GM12878 (cell line): ENCODE measurements at regions not wholly inside any gene's neighbourhood (a gene's known extent, or its start where the extent isn't known, plus 50 kb on each side); places are given as distances from the start of the nearest gene placed in this dataset.

Experiments
- LARP7 ChIP-seq: fragments of 450-650 bp; IDR thresholded peaks from 2 replicates; pipeline ENCODE4 v1.6.1; 2017; ENCODE audit warnings: mild to moderate bottlenecking
- MEF2A ChIP-seq: IDR thresholded peaks from 2 replicates; pipeline ENCODE4 v1.6.1; 2011; ENCODE audit warnings: low read depth, mild to moderate bottlenecking, low read length, moderate library complexity; ENCODE audit not compliant: insufficient read depth
- MXI1 ChIP-seq: fragments of 150-350 bp; IDR thresholded peaks from 2 replicates; pipeline ENCODE4 v1.6.1; 2011; ENCODE audit warnings: low read depth, mild to moderate bottlenecking, inconsistent platforms, low read length, improper control_type of control experiment
- STAT3 ChIP-seq: IDR thresholded peaks from 2 replicates; pipeline ENCODE4 v1.6.1; 2011; ENCODE audit warnings: low read depth, low read length, improper control_type of control experiment
- ZBTB33 ChIP-seq: fragments of 450-650 bp; IDR thresholded peaks from 2 replicates; pipeline ENCODE4 v1.6.1; 2017; ENCODE audit warnings: mild to moderate bottlenecking
- ZBTB40 ChIP-seq: fragments of 450-650 bp; IDR thresholded peaks from 2 replicates; pipeline ENCODE4 v1.6.1; 2016; ENCODE audit warnings: mild to moderate bottlenecking, moderate library complexity, borderline replicate concordance
- TF ChIP-seq, protein P1 (sequence below): IDR thresholded peaks from 2 replicates; pipeline ENCODE4 v1.6.1; 2012; ENCODE audit warnings: mild to moderate bottlenecking, low read depth, low read length
- TF ChIP-seq, protein P2 (sequence below), 3 experiments: IDR thresholded peaks in 2 of 3; conservative IDR thresholded peaks in 1 of 3; 2 replicates each; pipeline ENCODE4 v1.5.1; 2011; ENCODE audit warnings: low read depth in 3 of 3, low read length in 3 of 3, mild to moderate bottlenecking in 3 of 3, control low read depth in 2 of 3, moderate library complexity in 2 of 3, inconsistent platforms in 1 of 3, mixed read lengths in 1 of 3; ENCODE audit not compliant: control insufficient read depth in 2 of 3, insufficient read depth in 1 of 3; ENCODE audit errors: extremely low read depth in 1 of 3
- TF ChIP-seq, protein P3 (sequence below): IDR thresholded peaks from 2 replicates; pipeline ENCODE4 v1.6.1; 2011; ENCODE audit warnings: low read depth, low read length, improper control_type of control experiment, borderline replicate concordance

GRCh38 chr5:33046091-33046490 is 335.0 kb downstream of the NPR3 start:
- TF ChIP-seq, protein P1, sequence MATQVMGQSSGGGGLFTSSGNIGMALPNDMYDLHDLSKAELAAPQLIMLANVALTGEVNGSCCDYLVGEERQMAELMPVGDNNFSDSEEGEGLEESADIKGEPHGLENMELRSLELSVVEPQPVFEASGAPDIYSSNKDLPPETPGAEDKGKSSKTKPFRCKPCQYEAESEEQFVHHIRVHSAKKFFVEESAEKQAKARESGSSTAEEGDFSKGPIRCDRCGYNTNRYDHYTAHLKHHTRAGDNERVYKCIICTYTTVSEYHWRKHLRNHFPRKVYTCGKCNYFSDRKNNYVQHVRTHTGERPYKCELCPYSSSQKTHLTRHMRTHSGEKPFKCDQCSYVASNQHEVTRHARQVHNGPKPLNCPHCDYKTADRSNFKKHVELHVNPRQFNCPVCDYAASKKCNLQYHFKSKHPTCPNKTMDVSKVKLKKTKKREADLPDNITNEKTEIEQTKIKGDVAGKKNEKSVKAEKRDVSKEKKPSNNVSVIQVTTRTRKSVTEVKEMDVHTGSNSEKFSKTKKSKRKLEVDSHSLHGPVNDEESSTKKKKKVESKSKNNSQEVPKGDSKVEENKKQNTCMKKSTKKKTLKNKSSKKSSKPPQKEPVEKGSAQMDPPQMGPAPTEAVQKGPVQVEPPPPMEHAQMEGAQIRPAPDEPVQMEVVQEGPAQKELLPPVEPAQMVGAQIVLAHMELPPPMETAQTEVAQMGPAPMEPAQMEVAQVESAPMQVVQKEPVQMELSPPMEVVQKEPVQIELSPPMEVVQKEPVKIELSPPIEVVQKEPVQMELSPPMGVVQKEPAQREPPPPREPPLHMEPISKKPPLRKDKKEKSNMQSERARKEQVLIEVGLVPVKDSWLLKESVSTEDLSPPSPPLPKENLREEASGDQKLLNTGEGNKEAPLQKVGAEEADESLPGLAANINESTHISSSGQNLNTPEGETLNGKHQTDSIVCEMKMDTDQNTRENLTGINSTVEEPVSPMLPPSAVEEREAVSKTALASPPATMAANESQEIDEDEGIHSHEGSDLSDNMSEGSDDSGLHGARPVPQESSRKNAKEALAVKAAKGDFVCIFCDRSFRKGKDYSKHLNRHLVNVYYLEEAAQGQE = no peak
- TF ChIP-seq ZBTB33 = no peak
- no peak for TF ChIP-seq ZBTB40
- no peak for TF ChIP-seq LARP7
- TF ChIP-seq, protein P2, sequence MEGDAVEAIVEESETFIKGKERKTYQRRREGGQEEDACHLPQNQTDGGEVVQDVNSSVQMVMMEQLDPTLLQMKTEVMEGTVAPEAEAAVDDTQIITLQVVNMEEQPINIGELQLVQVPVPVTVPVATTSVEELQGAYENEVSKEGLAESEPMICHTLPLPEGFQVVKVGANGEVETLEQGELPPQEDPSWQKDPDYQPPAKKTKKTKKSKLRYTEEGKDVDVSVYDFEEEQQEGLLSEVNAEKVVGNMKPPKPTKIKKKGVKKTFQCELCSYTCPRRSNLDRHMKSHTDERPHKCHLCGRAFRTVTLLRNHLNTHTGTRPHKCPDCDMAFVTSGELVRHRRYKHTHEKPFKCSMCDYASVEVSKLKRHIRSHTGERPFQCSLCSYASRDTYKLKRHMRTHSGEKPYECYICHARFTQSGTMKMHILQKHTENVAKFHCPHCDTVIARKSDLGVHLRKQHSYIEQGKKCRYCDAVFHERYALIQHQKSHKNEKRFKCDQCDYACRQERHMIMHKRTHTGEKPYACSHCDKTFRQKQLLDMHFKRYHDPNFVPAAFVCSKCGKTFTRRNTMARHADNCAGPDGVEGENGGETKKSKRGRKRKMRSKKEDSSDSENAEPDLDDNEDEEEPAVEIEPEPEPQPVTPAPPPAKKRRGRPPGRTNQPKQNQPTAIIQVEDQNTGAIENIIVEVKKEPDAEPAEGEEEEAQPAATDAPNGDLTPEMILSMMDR (IDR thresholded peaks at IDR 0.05 in 2 of 3, conservative IDR thresholded peaks at IDR 0.05 in 1 of 3; ENCODE audit: control insufficient read depth in 2 of 3, extremely low read depth in 1 of 3, insufficient read depth in 1 of 3, low read depth in 3 of 3, low read length in 3 of 3) = no peak
- TF ChIP-seq, protein P3, sequence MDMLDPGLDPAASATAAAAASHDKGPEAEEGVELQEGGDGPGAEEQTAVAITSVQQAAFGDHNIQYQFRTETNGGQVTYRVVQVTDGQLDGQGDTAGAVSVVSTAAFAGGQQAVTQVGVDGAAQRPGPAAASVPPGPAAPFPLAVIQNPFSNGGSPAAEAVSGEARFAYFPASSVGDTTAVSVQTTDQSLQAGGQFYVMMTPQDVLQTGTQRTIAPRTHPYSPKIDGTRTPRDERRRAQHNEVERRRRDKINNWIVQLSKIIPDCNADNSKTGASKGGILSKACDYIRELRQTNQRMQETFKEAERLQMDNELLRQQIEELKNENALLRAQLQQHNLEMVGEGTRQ = no peak
- no peak for TF ChIP-seq MEF2A
- TF ChIP-seq STAT3 = no peak
- no peak for TF ChIP-seq MXI1
